K562 (cell line): ENCODE measurements at regions not wholly inside any gene's neighbourhood (a gene's known extent, or its start where the extent isn't known, plus 50 kb on each side); places are given as distances from the start of the nearest gene placed in this dataset.

ENCODE experiments used
- ATAC-seq: fragments of 200-7000 bp; cut with Tn5 transposase; 3 replicates; pipeline ENCODE4 v1.9.1; 2020; ENCODE audit warnings: moderate library complexity
- BruUV-seq: library from RNA; stranded (reverse); fragments of 400-500 nt; replicated peaks from 2 replicates; lab custom pipeline; 2021; lab: Mats Ljungman, UMichigan
- CTCF ChIA-PET: fragments of 300-600 bp; formaldehyde crosslinking; extraction: SDS; loops from one replicate; lab custom pipeline; 2021; ENCODE audit warnings: low intra/inter-chr PET ratio; lab: Yijun Ruan, JAX
- POLR2A ChIA-PET: fragments of 300-600, 350-650 bp; sonication (Branson Sonifier 250); formaldehyde crosslinking; extraction: SDS; loops from one replicate; lab custom pipeline; 2021; ENCODE audit warnings: antibody characterized with exemption, inconsistent platforms; lab: Yijun Ruan, JAX
- DNase-seq, 4 experiments: peaks; one replicate each; pipeline versions ENCODE4 v3.0.0 to v3.0.0-alpha.2; 2011 to 2018; ENCODE audit warnings: low spot score in 3 of 4, mixed read lengths in 3 of 4; ENCODE audit errors: extremely low read depth in 1 of 4
- FAIRE-seq: peaks from 2 replicates; lab custom pipeline; 2011; peaks lifted over from hg19 to GRCh38; lab: Jason Lieb, UNC
- H2AFZ ChIP-seq: 2 replicates; pipeline ENCODE4 v1.6.0; 2011; ENCODE audit warnings: low read depth, low read length, control low read depth, inconsistent platforms
- H3K27ac ChIP-seq: fragments of 200-600 bp; 3 replicates; pipeline ENCODE4 v1.8.0; 2011; ENCODE audit warnings: low read depth, mild to moderate bottlenecking, control low read depth, inconsistent platforms, low read length, moderate library complexity, mixed read lengths; ENCODE audit errors: extremely low read depth
- H3K27me3 ChIP-seq, 2 experiments: fragments of 300-600 bp in 1 of 2; 2 replicates in 1 of 2; 3 replicates in 1 of 2; pipeline versions ENCODE4 v1.6.0 to v1.8.0; 2011; ENCODE audit warnings: inconsistent platforms in 2 of 2, low read length in 2 of 2, mild to moderate bottlenecking in 1 of 2, mixed read lengths in 1 of 2, moderate library complexity in 1 of 2; ENCODE audit not compliant: control insufficient read depth in 2 of 2, insufficient read depth in 2 of 2
- H3K36me3 ChIP-seq: fragments of 300-600 bp; 3 replicates; pipeline ENCODE4 v1.8.0; 2011; ENCODE audit warnings: mild to moderate bottlenecking, low read length, inconsistent platforms; ENCODE audit not compliant: control insufficient read depth, insufficient read depth
- H3K4me1 ChIP-seq, 2 experiments: fragments of 200-600 bp in 1 of 2; replicated peaks in 1 of 2; 2 replicates in 1 of 2; 3 replicates in 1 of 2; pipeline versions ENCODE4 v1.5.1 to v1.8.0; 2011; ENCODE audit warnings: inconsistent platforms in 2 of 2, low read length in 2 of 2, mild to moderate bottlenecking in 1 of 2, mixed read lengths in 1 of 2, moderate library complexity in 1 of 2; ENCODE audit not compliant: control insufficient read depth in 2 of 2, insufficient read depth in 2 of 2
- H3K4me2 ChIP-seq: 2 replicates; pipeline ENCODE4 v1.6.1; 2011; ENCODE audit warnings: low read length, control low read depth, inconsistent platforms, mixed read lengths; ENCODE audit not compliant: insufficient read depth
- H3K4me3 ChIP-seq: fragments of 200-600 bp; sonication (generic), shearing (Covaris generic); 2 replicates; pipeline ENCODE4 v1.5.1; 2016; ENCODE audit warnings: control low read depth, inconsistent platforms
- H3K79me2 ChIP-seq: fragments of 200-600 bp; 3 replicates; pipeline ENCODE4 v1.8.0; 2011; ENCODE audit warnings: low read length, inconsistent platforms; ENCODE audit not compliant: control insufficient read depth, insufficient read depth
- H3K9ac ChIP-seq, 2 experiments: 2 replicates each; pipeline versions ENCODE4 v1.6.0 to v1.6.1; 2011; ENCODE audit warnings: low read depth in 2 of 2, low read length in 2 of 2, control low read depth in 1 of 2, inconsistent platforms in 1 of 2, mild to moderate bottlenecking in 1 of 2, mixed read lengths in 1 of 2; ENCODE audit not compliant: insufficient read depth in 1 of 2
- H3K9me1 ChIP-seq: one replicate; pipeline ENCODE4 v1.6.0; 2011; ENCODE audit warnings: inconsistent platforms, mild to moderate bottlenecking, low read length, moderate library complexity; ENCODE audit not compliant: control insufficient read depth, insufficient read depth
- H3K9me3 ChIP-seq: replicated peaks from 2 replicates; pipeline ENCODE4 v1.5.1; 2011; ENCODE audit warnings: low read depth, low read length, inconsistent platforms; ENCODE audit not compliant: control insufficient read depth, insufficient read depth
- H4K20me1 ChIP-seq: replicated peaks from 2 replicates; pipeline ENCODE4 v1.6.1; 2011; ENCODE audit warnings: low read length, inconsistent platforms, mixed read lengths; ENCODE audit not compliant: control insufficient read depth, insufficient read depth
- CCAR2 ChIP-seq: fragments of 200-400 bp; formaldehyde crosslinking; IDR thresholded peaks from 2 replicates; pipeline ENCODE4 v1.6.1; 2017; ENCODE audit warnings: mild to moderate bottlenecking, low read depth, low read length
- LEF1 ChIP-seq: fragments of 450-650 bp; IDR thresholded peaks from 2 replicates; pipeline ENCODE4 v1.6.1; 2016; ENCODE audit warnings: mild to moderate bottlenecking
- RBM39 ChIP-seq: fragments of 200-400 bp; formaldehyde crosslinking; optimal IDR thresholded peaks from 2 replicates; pipeline ENCODE3; 2018; ENCODE audit warnings: low read depth, low read length
- SMAD1 ChIP-seq: fragments of 150-350 bp; IDR thresholded peaks from 2 replicates; pipeline ENCODE4 v1.6.1; 2014; ENCODE audit warnings: low read length, low read depth; ENCODE audit not compliant: partially characterized antibody
- TAF7 ChIP-seq: fragments of 450-650 bp; IDR thresholded peaks from 2 replicates; pipeline ENCODE4 v1.6.1; 2016; ENCODE audit warnings: missing genetic modification characterization, missing compliant biosample characterization
- TBL1XR1 ChIP-seq, 2 experiments: IDR thresholded peaks; 2 replicates each; pipeline ENCODE4 v1.6.1; 2012; ENCODE audit warnings: improper control_type of control experiment in 2 of 2, low read length in 2 of 2, mild to moderate bottlenecking in 1 of 2
- U2AF2 ChIP-seq: fragments of 200-400 bp; formaldehyde crosslinking; optimal IDR thresholded peaks from 2 replicates; pipeline ENCODE3; 2017; ENCODE audit warnings: low read depth, mild to moderate bottlenecking, low read length
- ZNF3 ChIP-seq: fragments of 250-450 bp; sonication (Bioruptor Pico); IDR thresholded peaks from 2 replicates; pipeline ENCODE4 v1.5.0; 2021; ENCODE audit warnings: mild to moderate bottlenecking, moderate library complexity
- ZNF668 ChIP-seq: fragments of 250-450 bp; sonication (Bioruptor Pico); IDR thresholded peaks from 2 replicates; pipeline ENCODE4 v1.8.0; 2022; ENCODE audit warnings: mild to moderate bottlenecking, inconsistent platforms
- WGBS: fragments of 100-300 bp; shearing (Covaris generic); methylation state at CpG from one replicate; pipeline ENCODE4 v1.1.6; 2016; ENCODE audit warnings: low coverage, mixed read lengths; ENCODE audit not compliant: insufficient coverage; ENCODE audit errors: missing lambda C conversion rate; 5-methylcytosine and 5-hydroxymethylcytosine counted together
- in situ Hi-C: fragments of 300-500 bp; cut with MboI; formaldehyde crosslinking; loops from 4 replicates; pipeline ENCODE4 v1.15.0; 2018; ENCODE audit warnings: inconsistent platforms, mixed read lengths
- intact Hi-C: fragments of 100-400 bp; cut with micrococcal nuclease; formaldehyde crosslinking; loops from 2 replicates; pipeline ENCODE4 v1.14.2; 2022

DNA sequence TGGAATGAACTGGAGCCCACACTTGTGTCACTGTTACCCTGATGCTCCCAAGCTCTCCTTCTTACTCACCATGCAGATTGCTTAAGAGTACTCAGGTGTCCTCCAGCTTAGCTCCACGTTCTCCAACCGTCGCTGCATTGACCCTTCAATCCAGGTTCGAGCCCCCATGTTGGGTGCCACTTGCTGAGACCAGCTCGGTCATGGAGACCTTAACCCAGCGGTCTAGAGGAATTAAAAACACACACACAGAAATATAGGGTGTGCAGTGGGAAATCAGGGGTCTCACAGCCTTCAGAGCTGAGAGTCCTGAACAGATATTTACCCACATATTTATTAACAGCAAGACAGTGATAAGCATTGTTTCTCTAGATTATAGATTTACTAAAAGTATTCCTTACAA lies 229.1 kb upstream of the APCDD1 start:
- POLR2A ChIA-PET = interaction anchor here (0.9 kb wide), 1 partner anchor 11 kb away, joined by 3 read pairs; no protein-coding TSS in a partner anchor
- under 1% methylated on average over 6 of the region's 6 CpGs for WGBS
- Histone ChIP-seq H4K20me1 (no peaks in the 10 kb centered on the region), H3K27me3 (no peaks in the 10 kb centered on the region), H3K9me3 (no peaks in the 10 kb centered on the region), H3K9me1 (no peaks in the 10 kb centered on the region), H3K4me1 (no peaks in the 10 kb centered on the region), H3K4me3 (no peak overlapping the region), H3K36me3 (no peaks in the 10 kb centered on the region), H3K79me2 (no peaks in the 10 kb centered on the region), H3K9ac (no peak overlapping the region), H2AFZ (no peak overlapping the region), H3K27ac (no peak overlapping the region), H3K4me2 (no peak overlapping the region)
- no TSS peak for BruUV-seq
- in situ Hi-C loops = no loop called here
- no peak for FAIRE-seq
- no peak for DNase-seq
- intact Hi-C loops = no loop called here
- no peak for TF ChIP-seq ZNF3
- no peak for TF ChIP-seq U2AF2
- TF ChIP-seq LEF1 = no peak
- TF ChIP-seq TBL1XR1 (IDR thresholded peaks at IDR 0.05; ENCODE audit: low read length in 2 of 2) = no peak
- no peak for TF ChIP-seq SMAD1
- no peak for TF ChIP-seq RBM39
- TF ChIP-seq ZNF668 (CRISPR knock-in tag) = no peak
- TF ChIP-seq CCAR2 = no peak
- no peak for TF ChIP-seq TAF7 (tag)
- ATAC-seq = no peak
- CTCF ChIA-PET = no interaction called here
